ENCODE measurements at regions not wholly inside any gene's neighbourhood (a gene's known extent, or its start where the extent isn't known, plus 50 kb on each side); places are given as distances from the start of the nearest gene placed in this dataset.
"Not testable (repeated sequence)": the region's sequence is repeated elsewhere in the genome, so short reads cannot be mapped to it uniquely, and the experiment has no call there.

GRCh38 chr12:131214936-131215335 is 261.2 kb downstream of the ADGRD1 start:
- DNase-seq (ENCODE audit: low read depth): not testable (repeated sequence)

GRCh38 chr12:131216587-131216986 is 262.9 kb downstream of the ADGRD1 start:
- DNase-seq (ENCODE audit: low read depth): not testable (repeated sequence)

GRCh38 chr12:131217024-131217586 is 263.4 kb downstream of the ADGRD1 start:
- no peak for DNase-seq (ENCODE audit: low read depth)

- no peak for DNase-seq (ENCODE audit: low read depth)
Observed at GRCh38 chr12:131218026-131218922, 264.6 kb downstream of the ADGRD1 start.

- DNase-seq (ENCODE audit: low read depth): no peak
Observed at GRCh38 chr12:131218923-131219669, 265.4 kb downstream of the ADGRD1 start.

GRCh38 chr12:131219670-131220330 is 266.1 kb downstream of the ADGRD1 start:
- no peak for DNase-seq (ENCODE audit: low read depth)

GRCh38 chr12:131220331-131220685 is 266.6 kb downstream of the ADGRD1 start:
- DNase-seq (ENCODE audit: low read depth): no peak

GRCh38 chr12:131221061-131221956 is 267.6 kb downstream of the ADGRD1 start:
- no peak for DNase-seq (ENCODE audit: low read depth)

GRCh38 chr12:131221957-131222328 is 268.2 kb downstream of the ADGRD1 start:
- DNase-seq (ENCODE audit: low read depth): no peak

GRCh38 chr12:131222329-131223139 is 268.8 kb downstream of the ADGRD1 start:
- no peak for DNase-seq (ENCODE audit: low read depth)

- DNase-seq (ENCODE audit: low read depth): no peak
Observed at GRCh38 chr12:131223171-131223761, 269.6 kb downstream of the ADGRD1 start.

GRCh38 chr12:131223791-131224225 is 270.1 kb downstream of the ADGRD1 start:
- DNase-seq (ENCODE audit: low read depth): no peak

- not testable (repeated sequence) for DNase-seq (ENCODE audit: low read depth)
Observed at GRCh38 chr12:131224226-131225065, 270.7 kb downstream of the ADGRD1 start.

GRCh38 chr12:131225066-131225380 is 271.3 kb downstream of the ADGRD1 start:
- not testable (repeated sequence) for DNase-seq (ENCODE audit: low read depth)

- no peak for DNase-seq (ENCODE audit: low read depth)
Observed at GRCh38 chr12:131226345-131227265, 272.9 kb downstream of the ADGRD1 start.

- DNase-seq (ENCODE audit: low read depth): not testable (repeated sequence)
Observed at GRCh38 chr12:131227641-131228040, 273.9 kb downstream of the ADGRD1 start.

GRCh38 chr12:131229079-131229425 is 275.3 kb downstream of the ADGRD1 start:
- not testable (repeated sequence) for DNase-seq (ENCODE audit: low read depth)
